BLaER1 (cell line): ENCODE measurements at regions not wholly inside any gene's neighbourhood (a gene's known extent, or its start where the extent isn't known, plus 50 kb on each side); places are given as distances from the start of the nearest gene placed in this dataset.

Experiments used
- H3K27ac ChIP-seq: shearing (Covaris generic); formaldehyde crosslinking; 2 replicates; pipeline ENCODE4 v1.8.1; 2022
- H3K27me3 ChIP-seq: shearing (Covaris generic); formaldehyde crosslinking; 2 replicates; pipeline ENCODE4 v1.8.1; 2022
- H3K36me3 ChIP-seq: shearing (Covaris generic); formaldehyde crosslinking; 2 replicates; pipeline ENCODE4 v1.8.1; 2022
- H3K4me1 ChIP-seq: shearing (Covaris generic); formaldehyde crosslinking; 2 replicates; pipeline ENCODE4 v1.8.1; 2022
- H3K4me2 ChIP-seq: shearing (Covaris generic); formaldehyde crosslinking; 2 replicates; pipeline ENCODE4 v1.8.1; 2022
- H3K4me3 ChIP-seq: shearing (Covaris generic); formaldehyde crosslinking; 2 replicates; pipeline ENCODE4 v1.8.1; 2022
- H3K9ac ChIP-seq: shearing (Covaris generic); formaldehyde crosslinking; 2 replicates; pipeline ENCODE4 v1.8.1; 2022
- H3K9me3 ChIP-seq: shearing (Covaris generic); formaldehyde crosslinking; 2 replicates; pipeline ENCODE4 v1.8.1; 2022
- H4K20me1 ChIP-seq: shearing (Covaris generic); formaldehyde crosslinking; 2 replicates; pipeline ENCODE4 v1.8.1; 2022
- Cebpa-rat ChIP-seq: shearing (Covaris generic); IDR thresholded peaks from 2 replicates; pipeline ENCODE4 v1.8.1; 2022

DNA sequence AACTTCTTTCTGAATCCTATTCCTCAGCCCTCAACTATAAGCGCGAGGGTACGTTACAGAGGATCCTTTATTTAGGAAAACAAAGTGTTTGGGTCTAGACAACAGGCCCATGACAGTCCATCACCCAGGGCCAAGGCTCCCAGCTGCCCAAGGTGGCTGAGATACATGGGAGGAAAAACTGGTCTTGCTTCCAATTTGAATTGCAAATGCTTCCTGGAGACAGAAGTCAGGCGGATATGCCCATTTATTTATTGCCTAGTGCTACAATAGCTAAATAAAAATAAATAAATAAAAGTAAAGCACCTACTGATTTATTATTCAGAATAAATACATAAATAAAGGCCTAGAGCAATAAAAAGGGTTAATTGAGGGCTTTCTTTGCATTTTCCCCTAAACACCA is 248.7 kb downstream of the DHX15 start:
- no peak overlapping the region for H3K4me2 ChIP-seq
- no peaks in the 10 kb centered on the region for H4K20me1 ChIP-seq
- no peaks in the 10 kb centered on the region for H3K4me1 ChIP-seq
- H3K9me3 ChIP-seq: no peaks in the 10 kb centered on the region
- no peak overlapping the region for H3K9ac ChIP-seq
- no peak for TF ChIP-seq Cebpa-rat
- no peak overlapping the region for H3K4me3 ChIP-seq
- H3K27ac ChIP-seq: no peak overlapping the region
- H3K27me3 ChIP-seq: no peaks in the 10 kb centered on the region
- H3K36me3 ChIP-seq: no peaks in the 10 kb centered on the region

DNA sequence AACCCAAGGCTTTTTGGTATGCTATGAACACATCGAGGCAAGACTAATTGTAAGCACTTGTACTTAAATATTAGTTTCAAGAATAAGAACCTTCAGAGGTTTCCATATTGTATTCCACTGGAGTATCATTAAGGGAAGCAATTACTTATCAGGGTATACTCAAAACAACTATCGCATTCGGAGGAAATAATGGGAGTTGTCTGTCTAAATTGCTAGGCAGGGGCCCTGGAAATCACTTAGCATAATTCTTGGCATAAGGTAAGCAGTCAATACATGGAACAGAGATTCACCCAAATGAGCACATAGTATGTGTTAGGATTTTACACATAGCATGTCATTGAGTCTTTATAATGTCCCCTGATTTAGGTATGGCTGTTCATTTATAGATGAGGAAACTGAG is 249.4 kb downstream of the DHX15 start:
- Histone ChIP-seq H3K9ac (no peak overlapping the region), H3K9me3 (no peaks in the 10 kb centered on the region), H3K4me3 (no peak overlapping the region), H3K36me3 (no peaks in the 10 kb centered on the region), H3K27ac (no peak overlapping the region), H3K4me1 (no peaks in the 10 kb centered on the region), H3K27me3 (no peaks in the 10 kb centered on the region), H3K4me2 (no peak overlapping the region), H4K20me1 (no peaks in the 10 kb centered on the region)
- no peak for TF ChIP-seq Cebpa-rat

DNA sequence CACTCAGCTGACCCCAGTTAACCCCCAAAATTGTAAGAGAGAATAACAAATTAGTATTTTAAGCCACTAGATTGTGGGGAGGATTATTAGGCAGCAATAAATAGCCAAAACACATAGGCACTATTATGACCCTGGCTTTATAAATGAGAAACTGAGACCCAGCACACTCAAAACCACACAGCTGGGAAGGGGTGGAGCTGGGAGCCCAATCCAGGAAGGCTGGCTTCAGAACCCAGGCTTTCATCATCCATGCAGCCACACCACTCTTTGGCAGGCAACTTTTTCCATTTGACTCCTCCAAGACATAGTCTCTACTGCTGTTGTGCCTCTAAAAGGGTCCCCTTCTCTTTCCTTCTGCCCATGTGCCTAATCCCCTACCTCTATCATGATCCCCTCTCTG is 253.8 kb downstream of the DHX15 start:
- Histone ChIP-seq H3K27me3 (no peaks in the 10 kb centered on the region), H3K4me3 (no peak overlapping the region), H3K9me3 (no peaks in the 10 kb centered on the region), H3K9ac (no peak overlapping the region), H3K4me1 (no peaks in the 10 kb centered on the region), H4K20me1 (no peaks in the 10 kb centered on the region), H3K36me3 (no peaks in the 10 kb centered on the region), H3K27ac (no peak overlapping the region), H3K4me2 (no peak overlapping the region)
- TF ChIP-seq Cebpa-rat: no peak

DNA sequence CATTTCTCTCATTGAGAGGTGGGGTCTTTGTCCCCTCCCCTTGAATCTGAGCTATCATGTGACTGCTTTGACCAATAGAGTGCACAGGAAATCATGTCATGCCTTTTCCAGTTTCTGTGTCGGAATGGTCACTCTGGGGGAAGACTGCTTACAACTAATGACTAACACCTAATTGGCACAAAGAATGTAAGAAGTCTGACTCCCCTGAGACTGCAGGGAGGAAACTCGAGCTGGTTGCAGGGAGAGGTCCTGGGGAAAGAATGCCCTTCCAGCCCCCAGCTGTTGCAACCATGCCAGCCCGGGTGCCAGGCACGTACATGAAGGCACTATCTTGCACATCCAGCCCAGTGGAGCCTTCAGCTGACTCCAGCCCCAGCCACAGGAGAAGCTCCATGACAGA is 254.2 kb downstream of the DHX15 start:
- Histone ChIP-seq H3K9ac (no peak overlapping the region), H3K4me1 (no peaks in the 10 kb centered on the region), H3K9me3 (no peaks in the 10 kb centered on the region), H3K36me3 (no peaks in the 10 kb centered on the region), H3K27me3 (no peaks in the 10 kb centered on the region), H3K4me3 (no peak overlapping the region), H3K4me2 (no peak overlapping the region), H4K20me1 (no peaks in the 10 kb centered on the region), H3K27ac (no peak overlapping the region)
- no peak for TF ChIP-seq Cebpa-rat

DNA sequence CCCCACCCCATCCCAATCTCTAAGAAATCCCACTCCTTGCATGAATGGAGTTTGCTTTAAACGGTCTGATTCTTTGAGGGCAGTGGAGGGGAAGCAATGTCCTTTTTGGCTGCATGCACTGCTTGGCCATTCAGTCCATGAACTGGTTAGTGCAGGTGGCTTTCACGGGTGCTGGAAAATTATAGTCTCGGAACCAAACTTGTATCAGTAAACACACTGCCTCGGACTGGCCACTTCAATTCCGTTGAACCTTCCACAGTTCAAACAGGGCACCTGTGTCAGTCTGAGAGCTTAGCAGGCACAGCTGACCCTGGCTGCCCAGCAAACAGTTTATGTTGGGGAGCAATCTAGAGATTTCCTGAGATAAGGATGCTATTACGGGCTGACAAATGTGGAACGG is 255.6 kb downstream of the DHX15 start:
- no peak overlapping the region for H3K4me3 ChIP-seq
- no peaks in the 10 kb centered on the region for H3K9me3 ChIP-seq
- H3K36me3 ChIP-seq: no peaks in the 10 kb centered on the region
- no peaks in the 10 kb centered on the region for H3K4me1 ChIP-seq
- no peaks in the 10 kb centered on the region for H3K27me3 ChIP-seq
- H3K9ac ChIP-seq: no peak overlapping the region
- no peak overlapping the region for H3K4me2 ChIP-seq
- H4K20me1 ChIP-seq: no peaks in the 10 kb centered on the region
- H3K27ac ChIP-seq: no peak overlapping the region
- no peak for TF ChIP-seq Cebpa-rat

DNA sequence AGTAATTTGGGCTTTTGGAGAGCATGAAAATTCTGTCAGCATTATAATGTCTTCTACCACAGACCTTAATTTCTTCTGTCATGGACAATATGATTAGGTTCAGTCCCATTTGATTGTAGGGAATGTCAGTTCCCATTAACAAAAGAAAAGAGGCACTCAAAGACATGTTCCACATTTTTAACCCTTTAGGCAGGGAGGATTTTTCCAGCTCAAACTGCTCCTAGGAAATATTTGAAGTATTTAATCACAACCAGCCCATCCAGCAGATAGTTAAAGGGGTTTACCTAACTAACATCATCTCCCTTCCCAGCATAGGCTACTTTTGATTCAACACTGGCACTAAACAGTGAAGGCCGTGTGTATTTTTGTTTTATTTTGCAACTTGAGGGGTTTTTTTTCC is 256.0 kb downstream of the DHX15 start:
- H3K9ac ChIP-seq: no peak overlapping the region
- H3K4me2 ChIP-seq: no peak overlapping the region
- no peak for TF ChIP-seq Cebpa-rat
- H4K20me1 ChIP-seq: no peaks in the 10 kb centered on the region
- no peaks in the 10 kb centered on the region for H3K36me3 ChIP-seq
- no peaks in the 10 kb centered on the region for H3K9me3 ChIP-seq
- no peaks in the 10 kb centered on the region for H3K27me3 ChIP-seq
- H3K27ac ChIP-seq: no peak overlapping the region
- no peaks in the 10 kb centered on the region for H3K4me1 ChIP-seq
- no peak overlapping the region for H3K4me3 ChIP-seq

DNA sequence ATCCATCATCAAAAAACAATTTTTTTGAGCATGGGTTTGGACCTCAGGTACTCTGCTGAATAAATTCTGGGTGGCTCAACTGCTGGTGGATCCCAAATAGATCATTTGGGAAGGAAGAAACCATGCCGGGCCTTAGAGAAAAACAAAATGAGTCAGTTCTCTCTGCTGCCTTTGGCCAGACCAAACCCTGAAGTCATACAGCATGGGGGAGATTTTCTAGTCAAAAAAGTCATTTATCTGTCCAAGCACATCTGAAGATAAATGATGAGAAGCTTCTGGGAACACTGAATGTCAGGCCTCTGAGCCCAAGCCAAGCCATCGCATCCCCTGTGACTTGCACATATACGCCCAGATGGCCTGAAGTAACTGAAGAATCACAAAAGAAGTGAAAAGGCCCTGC is 261.4 kb downstream of the DHX15 start:
- Histone ChIP-seq H3K36me3 (no peaks in the 10 kb centered on the region), H3K4me1 (no peaks in the 10 kb centered on the region), H3K9ac (no peak overlapping the region), H3K27ac (no peak overlapping the region), H3K4me2 (no peak overlapping the region), H4K20me1 (no peaks in the 10 kb centered on the region), H3K4me3 (no peak overlapping the region), H3K27me3 (no peaks in the 10 kb centered on the region), H3K9me3 (no peaks in the 10 kb centered on the region)
- TF ChIP-seq Cebpa-rat: no peak

DNA sequence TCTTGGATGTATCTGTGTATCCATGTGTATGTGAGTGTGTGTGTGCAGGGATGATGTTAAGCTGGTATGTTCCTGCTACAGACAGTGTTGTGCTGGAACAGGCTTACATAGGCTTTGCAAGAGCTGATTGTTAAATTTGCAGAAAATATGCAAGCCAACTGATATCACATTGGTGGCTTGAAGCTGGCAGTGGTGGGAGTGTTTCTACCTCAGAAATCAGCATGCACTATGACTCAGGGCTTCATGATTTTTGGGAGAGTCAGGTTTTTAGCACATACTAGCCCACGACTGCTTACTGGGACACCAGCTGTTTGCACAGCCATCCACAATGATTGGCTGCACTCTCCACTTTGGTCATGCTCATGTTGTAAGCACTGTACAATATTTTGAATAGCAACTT is 261.8 kb downstream of the DHX15 start:
- H3K36me3 ChIP-seq: no peaks in the 10 kb centered on the region
- no peak for TF ChIP-seq Cebpa-rat
- no peaks in the 10 kb centered on the region for H3K9me3 ChIP-seq
- H3K27me3 ChIP-seq: no peaks in the 10 kb centered on the region
- no peak overlapping the region for H3K27ac ChIP-seq
- H3K4me1 ChIP-seq: no peaks in the 10 kb centered on the region
- no peak overlapping the region for H3K4me3 ChIP-seq
- H4K20me1 ChIP-seq: no peaks in the 10 kb centered on the region
- no peak overlapping the region for H3K9ac ChIP-seq
- H3K4me2 ChIP-seq: no peak overlapping the region

DNA sequence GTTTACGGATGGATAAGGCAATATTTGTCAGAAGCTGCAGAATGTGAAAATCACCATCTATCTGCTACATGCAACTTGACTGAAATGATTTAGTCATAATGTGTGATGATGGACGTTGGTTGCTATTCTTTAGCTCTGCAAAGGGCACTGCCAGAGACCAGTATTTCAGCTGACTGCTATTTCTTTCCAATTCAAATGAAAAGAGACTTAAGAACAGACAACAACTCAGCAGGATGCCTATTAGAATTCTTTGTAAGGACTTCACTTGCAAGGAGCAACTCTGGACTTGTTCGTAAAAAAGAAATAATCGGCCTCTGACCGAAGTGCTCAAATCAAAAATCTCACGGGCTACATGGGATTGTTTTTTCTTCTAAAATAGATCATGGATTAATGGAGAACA is 262.7 kb downstream of the DHX15 start:
- H3K9me3 ChIP-seq: no peaks in the 10 kb centered on the region
- H3K27me3 ChIP-seq: no peaks in the 10 kb centered on the region
- no peak overlapping the region for H3K4me2 ChIP-seq
- H3K27ac ChIP-seq: no peak overlapping the region
- H3K4me3 ChIP-seq: no peak overlapping the region
- no peaks in the 10 kb centered on the region for H3K4me1 ChIP-seq
- TF ChIP-seq Cebpa-rat: no peak
- H3K9ac ChIP-seq: no peak overlapping the region
- H4K20me1 ChIP-seq: no peaks in the 10 kb centered on the region
- H3K36me3 ChIP-seq: no peaks in the 10 kb centered on the region

DNA sequence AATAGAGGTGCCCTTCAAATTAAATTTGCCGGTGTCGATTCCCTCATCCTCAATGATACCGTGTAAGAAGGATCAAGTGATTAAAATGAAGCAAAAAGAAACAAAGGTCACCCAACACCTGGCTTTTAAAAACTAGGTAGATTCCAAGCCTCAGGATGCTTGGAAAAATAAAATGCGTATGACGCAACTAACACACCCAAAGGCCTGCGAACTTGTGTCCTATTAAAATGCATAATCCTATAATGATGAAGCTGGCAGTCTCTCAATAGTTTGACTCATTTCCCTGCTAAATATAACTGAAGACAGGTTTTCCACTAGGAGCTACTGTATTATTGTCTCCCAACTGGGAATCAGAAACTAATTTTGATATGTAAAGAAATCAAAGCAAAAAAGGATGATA is 263.2 kb downstream of the DHX15 start:
- no peak overlapping the region for H3K9ac ChIP-seq
- no peak overlapping the region for H3K4me2 ChIP-seq
- H3K4me1 ChIP-seq: no peaks in the 10 kb centered on the region
- no peaks in the 10 kb centered on the region for H3K27me3 ChIP-seq
- H3K9me3 ChIP-seq: no peaks in the 10 kb centered on the region
- no peaks in the 10 kb centered on the region for H4K20me1 ChIP-seq
- no peak for TF ChIP-seq Cebpa-rat
- no peak overlapping the region for H3K27ac ChIP-seq
- no peak overlapping the region for H3K4me3 ChIP-seq
- H3K36me3 ChIP-seq: no peaks in the 10 kb centered on the region

DNA sequence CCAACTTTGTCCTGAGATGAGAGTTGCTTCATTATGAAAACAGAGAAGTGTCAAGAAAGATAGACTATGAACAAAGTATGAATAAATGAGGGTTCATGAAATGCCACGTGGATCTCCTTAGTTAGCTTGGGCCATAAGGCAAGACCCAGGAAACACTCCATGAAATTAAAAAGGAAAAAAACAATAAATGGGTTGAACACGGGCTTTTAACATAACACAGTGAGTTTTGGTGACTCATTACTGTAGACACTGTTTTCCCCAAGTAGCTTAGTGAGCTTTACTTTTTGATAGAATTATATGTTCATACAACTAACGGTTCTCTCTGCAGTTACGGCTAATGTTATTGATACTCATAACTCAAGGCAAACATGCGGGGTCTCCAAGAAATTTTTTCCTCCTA is 265.0 kb downstream of the DHX15 start:
- Histone ChIP-seq H3K4me3 (no peak overlapping the region), H3K9ac (no peak overlapping the region), H3K4me2 (no peak overlapping the region), H3K27me3 (no peaks in the 10 kb centered on the region), H4K20me1 (no peaks in the 10 kb centered on the region), H3K9me3 (no peaks in the 10 kb centered on the region), H3K27ac (no peak overlapping the region), H3K4me1 (no peaks in the 10 kb centered on the region), H3K36me3 (no peaks in the 10 kb centered on the region)
- TF ChIP-seq Cebpa-rat: no peak
